HG03558 (cell line): ENCODE measurements at regions not wholly inside any gene's neighbourhood (a gene's known extent, or its start where the extent isn't known, plus 50 kb on each side); places are given as distances from the start of the nearest gene placed in this dataset.

Source experiments
- ATAC-seq: cut with Tn5 transposase; IDR thresholded peaks from one replicate; pipeline ENCODE4 v1.9.1; 2021; ENCODE audit warnings: moderate number of reproducible peaks; ENCODE audit not compliant: unreplicated experiment; ENCODE audit errors: extremely low read depth

DNA sequence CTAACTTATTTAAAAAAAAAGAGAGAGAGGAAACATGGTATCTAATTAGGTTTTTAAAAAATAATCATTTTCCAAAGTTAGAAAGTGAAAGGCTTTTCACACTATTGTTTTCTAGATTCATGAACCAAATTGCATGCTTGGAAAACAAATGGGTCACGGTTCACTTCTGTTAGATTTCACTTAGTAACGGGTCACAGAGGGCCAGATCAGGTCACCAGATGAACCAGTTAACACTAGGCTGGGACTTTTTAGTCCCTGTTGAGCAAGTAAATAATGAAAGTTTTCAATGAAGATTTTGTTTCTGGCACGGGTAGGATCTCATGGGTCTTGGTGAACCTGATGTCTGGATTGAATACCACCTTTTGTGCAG lies 207.2 kb upstream of the RFX3 start:
- no peak for ATAC-seq

DNA sequence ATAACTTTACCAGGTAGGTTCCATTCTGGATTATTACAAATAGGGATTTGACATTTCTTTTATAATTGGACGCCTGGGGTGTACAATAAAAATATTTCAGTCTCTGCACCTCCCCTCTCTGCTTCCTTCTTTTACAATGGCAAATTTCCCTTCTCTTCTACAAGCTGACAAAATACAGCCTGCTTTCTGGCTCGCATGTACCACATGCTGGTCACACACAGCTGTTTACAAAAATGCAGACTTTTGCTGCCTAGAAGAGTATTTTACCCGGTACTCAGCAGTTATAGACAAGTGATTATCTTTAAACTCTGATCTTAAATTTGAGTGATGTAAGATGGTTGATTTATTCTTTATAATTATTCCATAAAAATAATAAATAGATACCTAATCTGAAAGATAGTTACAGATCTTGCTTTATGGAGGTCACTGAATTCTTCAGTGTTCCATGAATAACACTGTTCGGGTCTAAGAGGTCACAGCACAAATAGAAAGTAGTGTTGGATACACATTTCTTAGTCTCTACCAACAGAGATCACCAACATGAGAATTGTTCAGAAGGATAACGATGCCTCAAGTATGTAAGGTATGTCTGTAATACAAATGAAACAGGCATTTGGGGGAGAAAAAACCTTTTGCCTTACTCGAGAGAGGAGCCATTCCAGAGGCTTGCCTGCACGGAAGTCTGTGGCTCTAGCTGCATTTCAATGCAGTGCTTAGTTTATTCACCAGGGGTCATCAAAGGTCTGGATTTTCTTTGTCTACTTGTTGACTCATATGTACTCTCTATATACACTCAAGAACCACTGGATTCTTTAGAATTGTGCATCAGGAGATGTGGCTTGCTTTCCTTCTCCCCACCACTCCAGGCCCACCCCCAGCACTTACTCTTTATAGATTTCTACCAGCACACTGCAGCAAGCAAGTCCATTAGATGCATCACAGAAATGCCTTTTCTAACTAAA lies 206.6 kb upstream of the RFX3 start:
- peak; percentile 88 for ATAC-seq

DNA sequence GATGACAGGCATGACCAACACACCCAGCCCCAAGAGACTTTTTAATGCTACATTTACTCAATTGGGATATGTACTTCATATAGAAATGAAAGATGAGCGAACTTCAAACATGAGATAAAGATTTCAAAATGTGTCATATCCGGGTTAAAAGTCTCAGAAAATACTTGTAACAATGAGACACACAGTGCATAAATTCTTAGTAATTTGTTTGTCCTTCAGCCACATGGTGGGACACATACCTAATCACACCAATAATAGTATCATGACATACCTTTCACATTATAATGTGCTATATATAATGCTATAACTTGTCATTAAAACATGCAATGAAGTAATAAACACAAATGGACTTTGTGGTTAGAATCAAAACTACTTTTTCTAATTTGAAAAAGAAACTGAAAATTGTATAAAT lies 204.7 kb upstream of the RFX3 start:
- no peak for ATAC-seq

DNA sequence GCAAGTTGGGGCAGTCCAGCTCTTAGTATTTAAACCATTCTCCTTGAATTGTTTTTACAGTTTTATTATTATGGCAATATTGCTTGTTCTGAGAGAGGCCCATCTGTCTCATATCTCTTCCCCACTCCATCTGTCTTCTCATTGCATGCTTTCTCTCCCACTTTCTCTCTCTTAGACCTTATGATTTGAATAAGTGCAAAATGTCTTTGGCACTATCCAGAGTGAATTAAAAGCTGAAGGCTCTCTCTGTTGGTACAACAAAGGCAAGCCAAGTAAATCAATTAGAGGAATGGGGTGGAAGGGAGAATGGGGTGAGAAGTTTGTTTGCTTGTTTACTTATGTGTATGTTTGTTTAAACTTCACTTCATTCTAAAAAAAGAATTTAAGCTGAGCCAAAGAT lies 195.3 kb upstream of the RFX3 start:
- ATAC-seq, result no peak

DNA sequence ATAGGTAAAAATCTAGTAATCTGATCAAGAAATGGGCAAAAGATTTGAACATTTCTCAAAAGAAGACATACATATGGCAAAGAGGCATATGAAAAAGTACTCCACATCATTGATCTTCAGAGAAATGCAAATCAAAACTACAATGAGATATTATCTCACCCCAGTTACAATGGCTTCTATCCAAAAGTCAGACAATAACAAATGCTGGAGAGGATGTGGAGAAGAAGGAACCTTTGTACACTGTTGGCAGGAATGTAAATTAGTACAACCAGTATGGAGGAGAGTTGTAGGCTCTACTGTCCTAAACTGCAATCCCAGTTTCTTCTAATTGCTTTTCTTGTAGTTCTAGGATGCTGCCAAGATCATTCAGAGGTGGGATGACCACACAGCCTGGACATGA lies 193.5 kb upstream of the RFX3 start:
- ATAC-seq, result no peak

DNA sequence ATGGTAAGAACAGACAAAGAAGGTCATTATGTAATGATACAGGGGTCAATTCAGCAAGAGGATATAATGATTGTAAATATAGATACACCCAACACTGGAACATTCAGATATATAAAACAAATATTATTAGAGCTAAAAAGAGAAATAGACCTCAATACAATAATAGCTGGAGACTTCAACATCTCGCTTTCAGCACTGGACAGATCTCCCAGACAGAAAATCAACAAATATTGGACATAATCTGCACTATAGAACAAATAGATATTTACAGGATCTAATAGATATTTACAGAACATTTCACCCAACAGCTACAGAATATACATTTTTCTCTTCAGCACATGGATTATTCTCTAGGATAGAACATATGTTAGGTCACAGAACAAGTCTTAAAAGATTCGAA lies 190.6 kb upstream of the RFX3 start:
- no peak for ATAC-seq

DNA sequence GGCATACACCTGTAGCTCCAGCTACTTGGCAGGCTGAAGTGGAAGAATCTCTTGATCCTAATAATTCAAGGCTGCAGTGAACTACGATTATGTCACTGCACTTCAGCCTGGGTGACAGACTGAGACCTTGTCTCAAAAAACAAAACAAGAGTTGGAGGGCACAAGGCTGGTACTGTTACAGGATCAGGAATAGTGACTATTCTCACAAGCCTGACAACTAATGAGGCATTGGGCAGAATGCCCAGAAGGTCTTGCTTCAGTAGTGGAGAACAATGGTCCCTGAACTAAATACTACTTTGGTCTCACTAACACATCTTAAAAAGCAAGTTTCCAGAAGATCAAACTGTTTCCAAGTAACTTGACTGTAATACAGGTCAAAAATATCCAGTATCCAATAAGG lies 182.9 kb upstream of the RFX3 start:
- no peak for ATAC-seq

DNA sequence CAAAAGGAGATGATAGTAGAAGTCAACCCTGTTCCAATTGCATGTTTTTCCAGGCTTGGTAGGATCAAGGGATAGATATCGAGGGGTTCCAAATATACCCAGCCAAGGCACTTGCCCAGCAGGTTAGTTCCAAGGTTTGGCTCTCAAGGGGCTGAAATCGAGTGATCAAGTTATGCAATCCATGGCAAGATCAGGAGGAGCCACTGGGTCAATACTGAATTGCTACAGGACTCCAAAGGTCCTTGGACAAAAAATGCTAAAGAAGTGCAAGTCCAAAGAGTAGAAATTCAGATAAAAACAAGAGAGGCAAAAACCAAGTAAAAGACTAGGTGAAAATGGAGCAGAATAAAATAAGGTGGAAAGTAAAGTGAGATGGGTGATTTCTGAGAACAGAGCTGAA lies 179.1 kb upstream of the RFX3 start:
- ATAC-seq, result no peak

DNA sequence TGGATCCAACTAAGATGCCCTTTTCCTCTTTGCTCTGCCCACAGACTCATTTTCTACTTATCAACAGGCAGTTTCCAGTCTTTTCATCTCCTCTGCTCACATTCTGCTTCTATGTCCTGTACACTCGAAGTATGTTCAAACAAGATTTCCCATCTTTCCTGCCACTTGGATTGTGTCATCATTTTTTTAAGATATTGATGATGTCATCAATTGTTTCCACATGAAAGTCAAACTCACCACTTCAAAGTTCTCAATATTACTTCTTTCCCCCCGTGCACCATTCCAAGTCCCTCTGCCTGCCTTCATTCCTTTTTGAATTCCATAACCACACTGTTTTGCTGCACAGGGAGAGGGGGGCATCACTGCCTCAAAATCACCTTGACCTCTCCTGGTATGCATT lies 175.0 kb upstream of the RFX3 start:
- no peak for ATAC-seq

DNA sequence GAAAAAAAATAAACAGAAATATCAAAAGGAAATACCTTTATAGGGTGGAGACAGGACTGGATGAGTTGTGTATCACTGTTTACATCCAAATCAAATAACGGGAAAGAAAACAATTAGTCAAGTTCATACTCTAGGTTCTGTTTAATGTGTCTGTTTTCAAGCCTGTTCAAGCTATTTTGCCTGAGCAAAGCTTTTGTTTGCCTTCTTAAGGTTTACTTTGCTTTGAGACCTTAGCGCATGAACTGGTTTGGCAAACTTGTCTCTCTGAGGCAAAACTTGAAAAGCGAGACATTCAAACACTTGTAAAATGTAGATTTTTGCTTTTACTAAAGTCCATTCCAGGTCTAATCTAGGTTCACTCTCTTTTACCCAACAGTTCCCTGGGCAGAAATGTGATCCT lies 174.1 kb upstream of the RFX3 start:
- no peak for ATAC-seq

DNA sequence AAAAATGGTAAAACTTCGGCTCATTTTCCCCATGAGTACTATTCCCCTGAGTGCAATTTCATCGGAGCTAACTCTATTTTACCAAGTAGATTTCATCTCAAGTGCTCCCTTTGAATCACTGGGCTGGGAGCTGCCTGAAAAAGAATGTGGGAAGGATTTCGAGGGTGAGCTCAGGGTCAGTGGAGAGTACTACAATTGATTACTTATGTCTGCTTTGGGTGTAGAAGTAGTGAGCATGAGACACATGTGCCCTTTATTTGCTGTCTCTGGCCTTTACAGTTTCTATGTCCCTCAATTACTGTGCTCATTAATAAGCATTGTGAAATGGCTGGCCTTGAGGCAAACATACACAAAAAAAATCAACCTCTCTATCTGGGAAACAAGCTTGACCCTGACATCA lies 172.7 kb upstream of the RFX3 start:
- ATAC-seq, result no peak

DNA sequence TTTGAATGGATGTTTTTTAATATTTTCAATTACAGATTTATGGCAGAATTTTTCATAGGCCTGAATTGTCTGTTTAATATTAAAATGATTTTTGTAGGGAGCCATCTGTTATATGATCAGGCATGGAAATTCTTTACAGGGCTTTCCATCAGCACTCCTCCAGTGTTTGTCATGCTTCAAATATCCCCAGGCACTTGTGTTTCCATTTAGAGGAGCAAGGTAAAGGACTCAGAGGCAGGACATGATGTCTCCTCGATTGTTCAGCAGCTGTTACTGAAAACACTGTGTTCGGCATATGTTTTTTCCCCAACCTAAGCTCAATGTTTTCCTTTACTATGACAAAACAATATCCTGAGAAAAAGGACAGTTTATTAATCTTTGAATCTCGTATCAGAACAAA lies 172.3 kb upstream of the RFX3 start:
- no peak for ATAC-seq

DNA sequence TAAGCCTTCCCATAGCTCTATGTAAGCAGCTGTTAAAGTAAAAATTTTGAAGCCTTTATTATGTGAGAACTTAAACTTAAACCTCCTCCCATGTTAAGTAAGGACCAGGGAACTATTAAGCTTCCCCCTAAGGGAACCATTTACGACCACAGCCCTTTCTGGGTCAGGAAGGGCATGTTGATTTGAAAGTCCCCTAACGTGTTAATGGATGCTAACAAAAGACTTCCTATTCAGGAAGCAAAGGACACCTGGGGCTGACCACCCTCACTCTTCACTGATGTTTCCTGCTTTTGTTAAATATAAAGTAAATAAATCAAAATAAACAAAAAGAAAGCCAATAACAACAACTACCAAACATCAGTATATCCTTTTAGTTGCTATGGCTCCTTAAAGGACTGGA lies 170.6 kb upstream of the RFX3 start:
- ATAC-seq, result no peak

DNA sequence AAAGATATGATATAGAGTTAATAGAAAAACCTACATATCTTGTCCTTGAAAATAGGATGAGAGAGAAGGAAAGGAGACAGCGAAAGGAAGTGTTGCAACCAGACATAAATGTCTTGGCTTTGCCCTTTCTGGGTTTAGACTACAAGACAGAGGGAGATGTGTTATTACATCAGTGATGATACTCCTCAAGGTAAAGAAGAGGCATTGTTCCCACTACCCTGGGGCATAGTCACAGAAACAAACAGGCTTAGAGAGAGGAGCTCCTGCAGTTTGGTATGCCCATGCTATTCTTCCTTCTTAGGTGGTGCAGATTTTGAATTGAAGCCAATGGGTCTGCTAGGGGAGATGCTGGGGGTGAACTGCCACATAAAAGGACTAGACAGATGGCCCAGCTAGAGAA lies 166.8 kb upstream of the RFX3 start:
- ATAC-seq, result no peak

DNA sequence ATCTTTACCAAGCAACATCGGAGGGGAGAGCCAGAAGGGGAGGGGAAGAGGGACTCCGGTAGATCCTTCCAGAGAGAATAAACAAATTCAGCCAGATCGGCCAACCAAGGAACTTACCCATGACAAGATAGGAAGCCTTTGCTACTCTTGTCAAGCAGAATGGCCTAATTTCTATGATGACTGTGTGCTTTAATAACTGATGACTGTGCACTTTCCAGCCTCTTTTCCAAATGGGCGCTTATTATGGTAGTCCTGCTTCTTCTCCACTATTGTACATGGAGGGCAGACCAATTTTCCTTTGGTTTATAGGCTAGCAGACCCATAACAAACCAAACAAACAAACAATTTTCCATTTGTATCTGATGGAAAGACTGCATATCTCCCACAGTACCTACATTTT lies 163.8 kb upstream of the RFX3 start:
- ATAC-seq, result no peak

DNA sequence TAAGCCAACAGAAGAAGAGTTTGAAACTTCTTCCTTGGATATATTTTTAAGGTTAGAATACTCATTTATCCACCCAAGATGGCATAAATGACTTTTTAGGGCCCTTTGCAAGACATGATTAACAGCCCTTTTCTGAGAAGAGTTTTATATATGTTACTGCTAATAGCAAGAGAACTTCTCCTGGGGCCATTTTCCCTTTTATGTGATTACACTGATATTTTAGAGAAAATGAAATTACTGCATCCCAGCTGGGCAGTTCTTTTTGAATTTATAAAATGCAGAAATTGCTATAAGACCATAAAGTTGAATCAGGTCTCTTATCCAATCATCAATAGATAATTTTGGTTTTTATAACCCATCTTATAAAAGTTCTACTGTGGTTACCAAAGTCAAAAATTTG lies 161.3 kb upstream of the RFX3 start:
- no peak for ATAC-seq

DNA sequence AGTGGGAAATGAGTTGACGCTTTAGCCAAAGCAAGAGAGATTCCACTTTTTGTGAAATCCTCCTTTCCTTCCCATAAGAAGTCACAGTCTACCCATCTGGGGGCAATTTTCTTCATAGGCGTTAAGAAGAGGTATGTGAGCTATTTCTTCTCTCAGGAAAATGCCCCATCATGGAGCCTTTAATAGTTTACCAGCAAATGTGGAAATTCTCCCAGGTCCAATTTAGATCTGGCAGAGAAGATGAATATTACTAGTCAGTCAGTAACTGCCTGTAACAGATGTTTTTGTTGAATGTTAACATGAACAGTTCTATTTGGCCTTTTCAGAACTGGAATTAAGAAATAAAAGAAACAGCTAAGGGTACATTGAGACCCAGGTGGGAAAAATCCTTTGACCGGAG lies 156.4 kb upstream of the RFX3 start:
- no peak for ATAC-seq

DNA sequence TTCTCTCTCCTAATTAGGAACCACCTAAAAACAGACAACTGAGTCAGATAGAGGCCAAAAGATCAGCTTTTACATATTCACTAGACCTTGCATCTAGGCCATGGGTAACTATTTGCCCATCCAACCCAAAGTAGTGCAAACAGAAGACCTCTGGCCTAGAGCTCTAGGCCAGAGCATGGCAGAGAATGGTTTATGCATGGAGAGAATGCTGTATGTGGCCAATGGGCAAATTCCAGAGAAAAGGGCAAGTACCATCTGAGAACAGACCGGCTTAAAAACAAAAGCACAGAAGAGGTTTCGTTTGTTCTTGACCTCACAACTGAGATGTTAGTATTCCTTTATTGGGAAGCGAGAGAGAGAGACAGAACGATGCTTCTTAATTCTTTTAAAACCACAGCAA lies 151.7 kb upstream of the RFX3 start:
- no peak for ATAC-seq

DNA sequence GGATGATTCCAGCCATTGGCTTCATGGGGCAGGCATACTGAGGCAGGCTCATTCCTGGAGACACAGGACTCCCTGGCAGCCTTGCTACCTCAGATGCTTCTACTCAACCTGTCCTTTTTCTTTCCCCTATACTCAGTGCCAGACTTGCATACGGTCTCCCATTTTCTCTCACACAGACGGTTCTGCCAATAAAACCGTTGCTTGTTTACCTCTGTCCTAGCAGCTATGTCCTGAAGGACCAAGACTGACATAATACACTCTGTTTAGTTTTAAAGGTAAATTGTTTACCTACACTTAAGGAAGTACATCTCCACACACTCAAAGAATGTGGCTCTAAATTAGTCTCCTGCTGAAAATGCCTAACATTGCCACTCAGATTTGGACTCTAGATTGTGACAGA lies 151.0 kb upstream of the RFX3 start:
- no peak for ATAC-seq

DNA sequence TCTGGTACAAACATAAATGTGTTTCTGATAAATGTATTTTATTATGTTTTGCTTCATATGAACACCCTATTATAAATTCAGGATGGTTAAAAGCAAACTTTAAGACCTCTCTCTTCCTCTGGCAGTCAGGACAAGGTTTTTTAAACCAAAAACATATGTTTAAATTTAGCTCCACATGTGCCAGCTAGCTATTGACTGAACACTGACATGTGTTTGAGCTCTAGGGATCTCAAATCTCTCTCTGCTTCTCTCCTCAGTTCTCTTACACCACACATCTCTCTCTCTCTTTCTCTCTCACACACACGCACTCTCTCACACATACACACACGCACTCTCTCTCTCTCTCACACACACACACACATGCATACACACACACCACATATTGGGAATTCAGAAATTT lies 150.1 kb upstream of the RFX3 start:
- ATAC-seq, result no peak

DNA sequence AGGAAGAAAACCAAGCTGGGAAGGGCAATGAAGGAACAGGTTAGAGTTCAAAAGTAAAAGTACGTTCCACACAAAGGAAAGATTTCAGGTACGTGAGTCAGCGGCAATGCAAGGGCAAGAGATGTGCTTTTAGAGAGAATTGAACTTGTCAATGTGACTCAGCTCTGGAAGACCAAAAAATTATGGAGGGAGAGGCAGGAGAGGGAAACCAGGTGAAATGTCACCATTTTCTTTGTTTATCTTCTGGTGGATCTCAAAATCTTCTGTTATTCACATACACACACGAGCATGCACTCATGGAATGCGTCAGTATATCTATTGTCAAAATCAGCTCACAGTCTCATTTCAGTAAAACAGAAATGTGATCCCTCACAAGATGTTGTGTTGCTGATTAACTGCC lies 148.8 kb upstream of the RFX3 start:
- no peak for ATAC-seq

DNA sequence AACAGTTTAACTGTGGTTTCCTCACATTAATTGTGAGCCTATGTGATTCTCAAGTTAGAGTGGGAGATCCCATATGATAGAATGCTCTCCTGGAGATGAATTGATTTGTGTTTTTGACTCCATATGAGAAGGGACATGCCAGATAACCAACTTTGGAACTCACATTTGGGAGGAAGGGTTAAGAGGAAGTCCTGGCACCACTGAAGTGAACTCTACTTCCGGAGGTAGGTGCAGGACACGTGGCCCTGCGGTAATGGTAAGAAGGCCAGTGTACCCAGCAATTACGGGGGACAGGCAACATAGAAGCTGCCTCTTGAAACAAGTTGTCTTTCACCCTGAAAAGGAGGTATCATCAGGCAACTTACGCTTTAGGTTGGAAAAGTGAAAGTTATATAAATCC lies 146.6 kb upstream of the RFX3 start:
- no peak for ATAC-seq
